ENCODE measurements at regions not wholly inside any gene's neighbourhood (a gene's known extent, or its start where the extent isn't known, plus 50 kb on each side); places are given as distances from the start of the nearest gene placed in this dataset.

DNA sequence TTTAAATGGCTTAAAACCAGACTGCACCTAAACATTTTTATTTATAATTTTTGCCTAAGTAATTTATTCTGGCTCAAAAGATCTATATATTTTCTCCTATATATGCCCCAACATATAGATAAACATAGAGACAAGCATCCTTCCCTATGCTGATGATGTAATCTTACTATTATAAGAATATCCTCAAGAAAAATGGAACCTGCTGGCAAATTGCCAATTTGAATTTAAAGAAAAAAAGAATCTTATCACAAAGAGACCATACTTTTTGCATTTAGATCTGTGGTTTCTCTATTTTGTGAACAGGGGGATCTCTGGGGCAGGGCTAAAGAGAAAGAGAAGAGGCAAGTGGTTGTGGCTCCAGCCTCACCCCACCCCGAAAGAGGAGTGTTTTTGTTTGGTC is 107.2 kb upstream of the CMC1 start:
- TF ChIP-seq EP300 (IDR thresholded peaks at IDR 0.05) (no peak), POLR2A (IDR thresholded peaks at IDR 0.05) (no peak)
